GM12873 (cell line): ENCODE measurements at regions not wholly inside any gene's neighbourhood (a gene's known extent, or its start where the extent isn't known, plus 50 kb on each side); places are given as distances from the start of the nearest gene placed in this dataset.

Experiments
- CTCF ChIP-seq: IDR thresholded peaks from 2 replicates; pipeline ENCODE4 v1.5.1; 2012; ENCODE audit warnings: low read depth, mild to moderate bottlenecking, moderate library complexity, low read length, control low read depth; ENCODE audit not compliant: insufficient read depth; ENCODE audit errors: missing control alignments

GRCh38 chr5:65081071-65081470 is 312.3 kb downstream of the CWC27 start:
- TF ChIP-seq CTCF = no peak

- no peak for TF ChIP-seq CTCF
These were observed 316.2 kb downstream of the CWC27 start for GRCh38 chr5:65084795-65085515.

- TF ChIP-seq CTCF = no peak
These were observed 316.8 kb downstream of the CWC27 start for GRCh38 chr5:65085516-65085850.

GRCh38 chr5:65086234-65086890 is 317.6 kb downstream of the CWC27 start:
- no peak for TF ChIP-seq CTCF

- no peak for TF ChIP-seq CTCF
These were observed 318.4 kb downstream of the CWC27 start for GRCh38 chr5:65087154-65087553.

- no peak for TF ChIP-seq CTCF
These were observed 325.5 kb downstream of the CWC27 start for GRCh38 chr5:65094279-65094678.

- no peak for TF ChIP-seq CTCF
These were observed 329.7 kb downstream of the CWC27 start for GRCh38 chr5:65098393-65098792.
